ENCODE measurements at regions not wholly inside any gene's neighbourhood (a gene's known extent, or its start where the extent isn't known, plus 50 kb on each side); places are given as distances from the start of the nearest gene placed in this dataset.

DNA sequence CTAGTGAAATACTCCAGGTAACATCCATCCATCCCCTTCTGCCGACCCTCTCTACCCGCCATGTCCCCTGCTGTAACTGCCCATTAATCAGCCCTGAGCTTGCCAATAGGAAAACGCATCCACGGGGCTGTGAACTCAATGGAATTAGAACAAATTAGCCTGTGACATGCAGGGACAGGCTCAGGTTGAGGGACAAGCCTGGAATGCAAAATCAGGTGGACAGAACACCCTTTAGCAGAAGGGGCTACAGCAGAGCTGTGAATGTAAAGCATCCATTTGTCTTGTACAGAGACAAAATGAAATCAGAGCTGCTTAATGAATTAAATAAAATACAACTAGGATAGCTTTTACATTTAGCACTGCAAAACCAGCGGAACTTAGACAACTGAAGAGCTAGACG is 187.3 kb upstream of the SASH1 start:
- Mint-ChIP-seq H3K4me3 (no peak overlapping the region), H3K27me3 (peaks cover 8% of the 10 kb centered on the region), H3K27ac (peak overlapping the region in 1 of 2 donors; percentile 54), H3K4me1 (no peaks in the 10 kb centered on the region), H3K9me3 (no peaks in the 10 kb centered on the region)
- ATAC-seq (no peak), DNase-seq (no peak)

DNA sequence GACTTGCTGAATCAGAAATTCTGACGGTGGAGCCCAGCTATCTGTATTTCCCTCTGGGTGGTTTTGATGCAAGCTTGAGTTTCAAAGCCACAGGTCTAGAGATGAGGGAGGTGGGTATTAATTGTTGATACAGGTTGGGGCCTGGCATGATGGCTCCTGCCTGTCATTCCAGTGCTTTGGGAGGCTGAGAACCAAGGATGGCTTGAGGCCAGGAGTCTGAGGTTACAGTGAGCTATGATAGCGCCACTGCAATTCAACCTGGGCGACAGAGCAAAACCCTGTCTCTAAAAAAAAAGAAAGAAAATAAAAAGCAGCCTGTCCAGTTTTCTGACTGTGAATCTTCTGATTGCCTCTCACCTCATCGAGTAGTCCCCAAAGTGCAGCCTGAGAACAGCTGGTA is 184.8 kb upstream of the SASH1 start:
- ATAC-seq (no peak), DNase-seq (no peak)
- no peaks in the 10 kb centered on the region for H3K27me3 Mint-ChIP-seq
- H3K4me1 Mint-ChIP-seq: no peaks in the 10 kb centered on the region
- H3K9me3 Mint-ChIP-seq: no peaks in the 10 kb centered on the region
- H3K27ac Mint-ChIP-seq: no peak overlapping the region
- H3K4me3 Mint-ChIP-seq: no peak overlapping the region

DNA sequence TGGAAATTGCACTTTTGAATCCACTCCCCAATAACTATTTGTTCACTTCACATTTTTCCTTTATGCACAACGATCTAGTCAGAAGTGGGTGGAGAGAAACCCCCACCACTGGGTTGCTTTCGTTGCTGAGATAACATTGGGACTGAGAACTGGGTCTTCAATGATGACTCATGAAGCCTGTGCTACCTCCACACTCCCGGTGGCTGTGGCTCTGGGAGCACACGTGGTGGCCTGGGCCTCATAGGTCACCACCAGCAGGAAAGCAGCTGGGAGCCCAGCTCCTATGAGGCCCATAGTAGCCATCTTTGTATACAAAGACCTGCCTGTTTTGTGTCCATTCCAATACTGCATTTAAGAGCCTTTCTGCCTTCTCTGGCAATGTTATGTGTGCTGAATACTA is 178.0 kb upstream of the SASH1 start:
- Mint-ChIP-seq H3K4me1 (no peaks in the 10 kb centered on the region), H3K27ac (no peak overlapping the region), H3K4me3 (no peak overlapping the region), H3K27me3 (peaks cover 8% of the 10 kb centered on the region), H3K9me3 (no peaks in the 10 kb centered on the region)
- ATAC-seq: no peak
- DNase-seq: no peak

DNA sequence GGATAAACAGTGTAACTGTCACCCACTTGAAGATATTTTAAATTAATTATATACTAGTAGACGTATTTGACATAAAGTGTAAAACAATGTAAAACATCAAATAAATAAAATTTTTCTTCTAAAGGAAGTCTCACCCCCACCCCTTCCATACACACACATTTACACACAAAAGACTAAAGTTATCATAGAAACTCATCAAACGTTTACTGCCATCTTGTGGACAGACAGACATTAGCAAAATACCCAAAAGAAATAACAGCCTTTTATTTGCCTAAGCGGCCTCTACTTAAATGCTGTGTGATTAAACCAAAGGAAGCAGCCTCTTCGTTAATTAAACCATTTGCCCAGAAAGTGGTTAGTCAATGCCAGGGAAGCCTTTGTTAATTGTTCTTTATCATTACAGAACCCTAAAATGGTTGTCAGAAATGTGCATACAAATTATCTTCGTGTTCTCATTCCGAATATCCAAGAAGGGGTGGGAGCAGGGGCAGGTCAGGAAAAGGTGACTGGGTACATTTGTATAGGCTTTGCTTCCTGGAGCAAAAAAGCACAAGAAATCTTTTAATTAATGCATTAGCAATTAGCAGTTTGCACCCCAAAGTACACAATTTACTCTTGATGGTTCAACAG is 176.2 kb upstream of the SASH1 start:
- ATAC-seq (no peak), DNase-seq (no peak)
- no peak overlapping the region for H3K27ac Mint-ChIP-seq
- H3K9me3 Mint-ChIP-seq: no peaks in the 10 kb centered on the region
- H3K4me3 Mint-ChIP-seq: no peak overlapping the region
- H3K4me1 Mint-ChIP-seq: no peaks in the 10 kb centered on the region
- H3K27me3 Mint-ChIP-seq: peaks cover 8% of the 10 kb centered on the region

DNA sequence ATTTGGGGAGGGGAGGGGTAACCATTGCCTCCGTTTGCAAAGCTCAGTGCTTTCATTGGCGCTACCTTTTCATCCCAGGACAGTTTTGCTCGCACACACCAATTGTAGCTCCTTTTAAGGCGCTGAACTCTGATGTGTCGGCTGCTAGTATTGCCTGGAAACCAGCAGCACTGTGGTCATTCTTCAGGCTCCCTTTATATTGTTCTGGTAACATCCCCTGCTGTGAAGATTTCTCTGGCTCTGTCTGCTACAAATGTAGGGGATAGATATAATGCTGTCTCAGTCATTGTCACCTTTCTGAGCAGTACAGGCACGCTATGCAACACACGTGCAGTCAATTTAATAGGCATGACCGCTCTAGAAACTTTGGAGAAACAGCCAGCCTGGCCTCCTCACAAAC is 172.9 kb upstream of the SASH1 start:
- no peak for DNase-seq
- ATAC-seq: no peak
- Mint-ChIP-seq H3K9me3 (no peaks in the 10 kb centered on the region), H3K4me3 (no peak overlapping the region), H3K27me3 (no peaks in the 10 kb centered on the region), H3K4me1 (no peaks in the 10 kb centered on the region), H3K27ac (no peak overlapping the region)

DNA sequence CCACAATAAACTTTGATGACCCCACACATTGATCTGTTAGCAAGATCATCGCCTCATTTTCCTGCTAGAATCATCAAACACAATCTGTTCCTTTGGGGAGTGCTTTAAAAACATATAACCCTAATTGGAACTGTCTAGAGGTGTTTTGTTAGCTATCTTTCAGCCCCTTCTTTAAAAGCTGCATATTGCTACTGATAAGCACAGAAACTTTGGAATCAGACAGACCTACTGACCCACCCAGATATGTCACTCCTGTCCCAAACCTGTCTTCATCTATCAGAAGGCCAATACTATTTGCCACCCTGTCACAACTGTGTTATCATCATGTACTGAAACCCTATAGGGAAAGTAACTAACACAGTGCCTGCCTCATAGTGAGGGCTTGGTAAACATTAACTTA is 172.4 kb upstream of the SASH1 start:
- DNase-seq (no peak), ATAC-seq (no peak)
- Mint-ChIP-seq H3K9me3 (no peaks in the 10 kb centered on the region), H3K27ac (no peak overlapping the region), H3K27me3 (no peaks in the 10 kb centered on the region), H3K4me3 (no peak overlapping the region), H3K4me1 (no peaks in the 10 kb centered on the region)

DNA sequence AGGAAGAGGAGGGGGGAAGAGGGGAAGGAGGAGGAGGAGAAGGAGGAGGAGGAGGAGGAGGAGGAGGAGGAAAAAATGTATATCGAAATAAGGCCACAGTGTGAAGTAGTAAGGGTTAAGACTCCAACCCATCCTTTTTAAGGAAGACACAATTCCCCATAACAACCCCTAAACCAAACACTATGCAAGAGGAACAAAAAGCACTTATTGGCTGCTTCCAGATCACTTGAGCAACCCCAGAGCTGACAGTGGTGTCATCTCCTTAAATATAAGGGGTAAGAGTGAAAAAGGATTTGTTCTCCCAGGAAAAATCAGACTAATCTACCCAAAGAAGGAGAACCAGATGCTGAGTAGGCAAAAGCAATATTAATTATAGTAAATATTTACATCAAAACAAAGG is 169.1 kb upstream of the SASH1 start:
- H3K9me3 Mint-ChIP-seq: no peaks in the 10 kb centered on the region
- DNase-seq (no peak), ATAC-seq (no peak)
- H3K4me3 Mint-ChIP-seq: no peak overlapping the region
- no peaks in the 10 kb centered on the region for H3K4me1 Mint-ChIP-seq
- peaks cover 7% of the 10 kb centered on the region for H3K27me3 Mint-ChIP-seq
- no peak overlapping the region for H3K27ac Mint-ChIP-seq

DNA sequence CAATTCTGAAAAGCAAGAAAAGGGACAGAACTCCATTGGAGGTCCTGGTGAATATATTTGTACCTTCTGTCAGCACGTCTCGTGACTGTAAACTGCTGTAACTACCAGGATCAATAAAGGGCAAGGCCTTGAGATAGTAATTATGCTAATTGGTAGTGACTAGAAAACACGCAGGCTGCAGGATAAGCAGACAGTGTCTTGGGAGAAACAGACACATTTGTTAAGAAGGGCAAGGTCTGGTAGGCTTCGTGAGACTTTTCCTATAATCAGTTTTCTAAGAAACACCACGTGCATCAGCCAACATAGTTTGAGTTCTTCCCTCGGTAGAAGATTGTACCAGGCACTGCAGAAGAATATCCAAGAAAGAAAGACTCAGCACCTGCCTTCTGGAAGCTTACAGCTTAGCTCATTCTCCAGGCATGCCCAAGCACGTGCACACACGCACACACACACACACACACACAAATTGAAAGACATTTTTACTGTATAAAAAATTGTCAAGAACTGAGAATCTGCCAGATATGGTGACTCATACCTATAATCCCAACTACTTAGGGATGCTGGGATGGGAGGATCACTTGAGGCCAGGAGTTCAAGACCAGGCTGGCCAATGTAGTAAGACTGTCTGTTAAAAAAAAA is 167.0 kb upstream of the SASH1 start:
- no peak overlapping the region for H3K4me3 Mint-ChIP-seq
- H3K27ac Mint-ChIP-seq: no peak overlapping the region
- H3K9me3 Mint-ChIP-seq: no peaks in the 10 kb centered on the region
- no peaks in the 10 kb centered on the region for H3K4me1 Mint-ChIP-seq
- DNase-seq: no peak
- no peak for ATAC-seq
- H3K27me3 Mint-ChIP-seq: peaks cover 9% of the 10 kb centered on the region

DNA sequence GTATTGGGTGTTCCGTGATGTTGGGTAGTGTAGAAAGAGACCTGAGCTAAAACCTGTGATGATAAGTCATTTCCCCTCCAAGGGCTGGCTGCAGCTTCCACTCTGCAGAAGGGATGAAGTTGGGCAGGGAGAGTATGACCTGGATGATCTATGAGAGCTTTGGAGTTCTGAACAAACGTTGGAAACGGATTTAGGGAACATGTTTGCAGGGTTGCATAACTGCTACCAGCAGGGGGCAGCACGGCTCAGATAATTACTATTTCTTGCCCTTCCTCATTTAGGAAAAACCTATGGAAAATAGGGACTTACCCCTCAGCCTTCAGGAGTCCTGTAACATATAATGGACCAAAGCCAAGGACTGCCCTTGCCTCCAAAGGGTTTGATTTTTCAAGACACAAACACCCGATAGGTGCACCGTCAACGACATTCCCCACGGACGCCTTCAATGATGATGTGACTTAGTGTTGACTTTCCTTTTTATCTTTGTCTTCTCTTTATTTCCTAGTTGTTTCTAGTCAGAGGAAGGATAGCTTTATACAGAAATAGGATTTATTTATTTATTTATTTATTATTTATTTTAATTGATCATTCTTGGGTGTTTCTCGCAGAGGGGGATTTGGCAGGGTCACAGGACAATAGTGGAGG is 164.9 kb upstream of the SASH1 start:
- no peaks in the 10 kb centered on the region for H3K9me3 Mint-ChIP-seq
- DNase-seq: no peak
- H3K4me1 Mint-ChIP-seq: no peaks in the 10 kb centered on the region
- no peak overlapping the region for H3K4me3 Mint-ChIP-seq
- no peak overlapping the region for H3K27ac Mint-ChIP-seq
- no peak for ATAC-seq
- peaks cover 28% of the 10 kb centered on the region for H3K27me3 Mint-ChIP-seq

DNA sequence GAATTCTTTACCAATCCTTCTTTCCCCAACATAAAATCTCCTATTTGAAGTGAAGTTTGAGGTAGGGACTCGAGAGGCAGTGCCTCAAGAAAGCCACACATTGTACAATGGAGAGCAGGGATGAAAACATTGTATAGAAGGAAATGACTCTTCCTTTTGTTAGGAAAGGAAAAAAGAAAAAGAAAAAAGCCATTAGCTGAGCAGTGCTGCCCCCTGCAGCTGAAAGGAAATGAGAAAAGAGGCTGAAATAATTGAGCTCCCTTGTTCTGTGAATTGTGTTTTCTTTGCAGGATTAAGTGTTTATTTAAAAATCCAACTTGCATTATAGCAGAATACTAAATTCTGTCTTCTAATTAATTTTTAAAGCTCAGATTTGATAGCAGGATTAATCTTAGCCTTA is 162.9 kb upstream of the SASH1 start:
- peaks cover 42% of the 10 kb centered on the region for H3K27me3 Mint-ChIP-seq
- ATAC-seq (no peak), DNase-seq (no peak)
- no peaks in the 10 kb centered on the region for H3K4me1 Mint-ChIP-seq
- H3K27ac Mint-ChIP-seq: no peak overlapping the region
- H3K9me3 Mint-ChIP-seq: no peaks in the 10 kb centered on the region
- H3K4me3 Mint-ChIP-seq: no peak overlapping the region

DNA sequence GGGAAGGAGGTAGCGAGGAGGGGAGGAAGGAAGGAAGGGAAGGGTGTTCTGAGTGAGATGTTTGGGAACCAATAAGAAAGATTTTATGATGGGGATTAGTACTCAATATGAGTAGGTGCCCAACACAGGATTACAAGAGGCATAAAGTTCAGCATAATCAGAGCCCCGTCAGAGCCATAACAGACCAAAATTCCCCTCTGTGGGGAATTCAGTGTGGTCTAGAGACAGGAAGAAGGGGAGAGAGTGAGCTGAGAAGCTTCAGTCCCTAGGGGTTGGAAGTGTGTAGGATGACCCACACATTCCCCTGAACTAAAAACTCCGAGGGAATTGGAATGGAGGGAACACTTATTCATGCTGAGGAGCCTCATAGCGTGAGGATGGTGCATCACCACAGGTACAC is 160.3 kb upstream of the SASH1 start:
- H3K4me1 Mint-ChIP-seq: no peaks in the 10 kb centered on the region
- H3K27ac Mint-ChIP-seq: no peak overlapping the region
- peaks cover 63% of the 10 kb centered on the region for H3K27me3 Mint-ChIP-seq
- H3K4me3 Mint-ChIP-seq: no peak overlapping the region
- DNase-seq (no peak), ATAC-seq (no peak)
- H3K9me3 Mint-ChIP-seq: no peaks in the 10 kb centered on the region

DNA sequence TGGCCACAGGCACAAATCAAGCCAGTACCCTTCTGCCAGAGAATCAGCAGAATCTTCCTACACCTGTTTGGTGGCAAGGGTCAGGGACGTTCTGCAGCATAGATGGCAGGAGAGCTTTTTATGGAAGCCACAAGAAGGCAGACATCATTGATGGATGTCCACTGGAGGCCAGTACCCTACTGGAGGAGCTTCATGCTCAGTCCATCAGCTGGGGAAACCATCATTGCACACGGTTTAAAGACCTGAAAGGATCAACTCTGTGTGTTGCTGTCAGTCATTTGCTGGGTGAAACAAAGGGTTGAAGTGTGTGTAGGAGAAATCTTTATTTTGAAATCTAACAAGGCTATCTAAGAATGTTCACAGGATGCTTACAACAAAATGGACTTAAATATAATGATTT is 158.9 kb upstream of the SASH1 start:
- no peaks in the 10 kb centered on the region for H3K4me1 Mint-ChIP-seq
- no peak overlapping the region for H3K27ac Mint-ChIP-seq
- H3K27me3 Mint-ChIP-seq: peaks cover 68% of the 10 kb centered on the region
- H3K9me3 Mint-ChIP-seq: no peaks in the 10 kb centered on the region
- DNase-seq (no peak), ATAC-seq (no peak)
- no peak overlapping the region for H3K4me3 Mint-ChIP-seq

DNA sequence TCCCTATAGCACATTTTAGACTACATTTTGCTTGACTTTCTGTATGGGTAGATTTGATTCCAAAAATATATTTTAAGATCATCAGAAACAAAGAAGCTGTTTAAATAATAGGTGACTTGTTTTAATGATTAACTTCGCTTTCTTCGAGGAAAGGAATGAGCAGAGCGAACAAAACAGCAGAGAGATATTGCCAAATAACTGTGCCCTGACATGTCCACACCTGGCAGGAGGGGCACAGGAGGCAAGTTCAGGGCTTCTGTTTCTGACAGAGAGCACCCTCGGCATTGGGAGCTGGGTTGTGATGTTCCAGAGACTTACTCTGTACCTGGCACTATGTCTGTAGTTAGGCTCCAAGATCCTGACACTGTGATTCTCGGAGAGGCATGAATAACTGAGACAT is 155.7 kb upstream of the SASH1 start:
- ATAC-seq (no peak), DNase-seq (no peak)
- Mint-ChIP-seq H3K27me3 (peaks cover 70% of the 10 kb centered on the region), H3K9me3 (no peaks in the 10 kb centered on the region), H3K4me3 (no peak overlapping the region), H3K4me1 (no peaks in the 10 kb centered on the region), H3K27ac (no peak overlapping the region)

DNA sequence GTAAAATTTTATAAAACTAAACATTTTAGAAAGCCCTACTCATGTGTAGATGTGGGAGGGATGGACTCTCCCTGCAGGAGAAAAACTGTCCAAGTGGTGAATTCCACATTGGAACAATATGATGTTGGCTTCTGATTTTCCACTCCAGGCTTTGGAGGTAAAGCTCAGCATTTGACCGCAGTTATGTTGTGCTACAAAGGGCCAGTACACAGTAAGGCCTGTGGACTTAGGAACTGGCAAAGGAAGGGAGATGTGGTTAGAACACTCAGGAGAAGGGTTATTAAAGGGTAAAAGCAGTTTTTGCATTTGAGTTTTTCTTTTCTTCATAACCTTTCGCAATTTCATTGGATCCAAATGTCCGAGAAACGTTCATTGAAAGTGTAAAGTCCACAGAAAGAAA is 150.3 kb upstream of the SASH1 start:
- no peaks in the 10 kb centered on the region for H3K4me1 Mint-ChIP-seq
- no peak for DNase-seq
- H3K27me3 Mint-ChIP-seq: peaks cover 47% of the 10 kb centered on the region
- no peak overlapping the region for H3K27ac Mint-ChIP-seq
- H3K4me3 Mint-ChIP-seq: no peak overlapping the region
- H3K9me3 Mint-ChIP-seq: peaks cover 0 to 7% of the 10 kb centered on the region in 2 donors
- ATAC-seq: no peak

DNA sequence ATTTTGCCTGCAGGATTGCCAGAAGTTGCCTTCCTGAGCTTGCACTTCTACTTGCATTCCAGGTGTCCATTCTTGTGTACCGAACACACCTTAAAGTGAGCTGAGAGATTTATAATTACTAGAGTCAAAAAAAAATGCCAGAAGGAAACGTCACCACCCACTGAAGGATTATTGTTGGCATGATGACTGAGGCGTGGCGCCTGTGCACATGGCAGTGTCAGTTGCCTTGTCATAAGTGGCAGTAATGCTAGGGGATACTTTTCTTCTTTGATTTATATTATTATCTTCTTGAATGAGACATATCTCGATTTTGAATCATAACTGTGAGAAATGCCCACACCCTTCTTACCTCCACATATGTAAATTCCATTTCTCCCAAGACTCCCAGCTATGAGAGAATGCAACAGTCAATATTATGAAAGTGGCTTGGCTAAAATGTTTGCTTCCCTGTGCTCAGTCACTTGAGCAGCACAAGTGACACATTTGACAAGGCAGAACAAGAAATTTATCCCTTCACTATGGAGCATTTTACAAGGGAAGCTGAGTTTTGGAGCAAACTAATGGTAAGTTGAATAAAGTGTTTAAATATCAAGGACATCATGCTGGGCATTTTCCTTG is 149.5 kb upstream of the SASH1 start:
- H3K27ac Mint-ChIP-seq: no peak overlapping the region
- no peak for ATAC-seq
- H3K27me3 Mint-ChIP-seq: peaks cover 51% of the 10 kb centered on the region
- H3K4me3 Mint-ChIP-seq: no peak overlapping the region
- no peaks in the 10 kb centered on the region for H3K4me1 Mint-ChIP-seq
- DNase-seq: no peak
- H3K9me3 Mint-ChIP-seq: peaks cover 0 to 7% of the 10 kb centered on the region in 2 donors

DNA sequence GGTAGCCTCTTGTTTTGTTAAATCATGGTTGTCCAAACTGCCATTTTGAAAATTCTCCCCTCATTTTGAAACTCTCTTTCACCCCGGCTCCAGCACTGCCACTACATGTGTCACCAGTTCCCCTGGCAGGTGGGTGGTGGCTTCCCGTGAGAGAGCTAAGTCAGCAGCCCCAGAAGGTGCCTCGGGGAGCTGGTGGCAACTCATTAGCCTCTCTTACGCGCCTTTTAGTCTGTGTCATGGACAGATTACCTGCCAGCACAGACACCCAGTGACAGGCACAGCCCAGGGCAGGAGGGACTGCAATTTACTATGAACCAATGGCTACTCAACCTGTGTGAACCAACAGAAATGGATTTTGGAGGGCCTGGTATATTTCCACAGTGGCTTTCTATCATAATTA is 147.1 kb upstream of the SASH1 start:
- Mint-ChIP-seq H3K9me3 (peaks cover 0 to 7% of the 10 kb centered on the region in 2 donors), H3K27ac (no peak overlapping the region), H3K4me1 (no peaks in the 10 kb centered on the region), H3K4me3 (no peak overlapping the region), H3K27me3 (peaks cover 50% of the 10 kb centered on the region)
- ATAC-seq (no peak), DNase-seq (no peak)
